ENCODE measurements at regions not wholly inside any gene's neighbourhood (a gene's known extent, or its start where the extent isn't known, plus 50 kb on each side); places are given as distances from the start of the nearest gene placed in this dataset.

DNA sequence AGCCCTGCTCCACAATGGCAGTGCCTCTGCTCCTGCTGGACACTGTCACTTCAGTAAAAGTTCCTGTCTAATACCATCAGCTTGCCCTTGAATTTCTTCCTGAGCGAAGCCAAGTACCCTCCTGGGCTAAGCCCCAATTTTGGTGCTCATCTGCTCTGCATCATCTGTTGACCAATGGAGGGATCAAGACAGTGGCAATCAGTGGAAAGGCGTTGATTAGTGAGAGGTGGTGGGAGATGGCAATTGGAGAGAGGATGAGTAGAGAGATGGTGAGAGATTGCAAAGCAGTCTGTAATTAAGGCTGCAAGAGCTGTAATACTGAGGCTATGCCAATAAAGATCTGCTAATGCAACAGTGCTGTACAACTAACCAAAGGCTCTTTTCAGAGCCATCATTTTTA is 299.4 kb upstream of the CDH2 start:
- Histone ChIP-seq H3K9ac (ENCODE audit: low read length in 3 of 3) (no peak overlapping the region), H3K36me3 (ENCODE audit: control insufficient read depth in 2 of 3, insufficient read depth in 3 of 3, low read length in 3 of 3) (no peaks in the 10 kb centered on the region), H3K9me3 (ENCODE audit: control insufficient read depth in 2 of 3, insufficient read depth in 1 of 3, low read length in 3 of 3) (no peaks in the 10 kb centered on the region), H3K27me3 (ENCODE audit: control insufficient read depth, insufficient read depth, low read length) (no peaks in the 10 kb centered on the region), H3K4me1 (ENCODE audit: control insufficient read depth in 2 of 3, insufficient read depth in 2 of 3, low read depth in 1 of 3, low read length in 3 of 3) (no peaks in the 10 kb centered on the region), H3K4me3 (ENCODE audit: low read length in 3 of 3) (no peak overlapping the region), H3K27ac (ENCODE audit: low read depth in 2 of 2, low read length in 2 of 2) (no peak overlapping the region)
- intact Hi-C loops (cut with DNase I): no loop called here
- no peak for FAIRE-seq
- TF ChIP-seq, protein P1, sequence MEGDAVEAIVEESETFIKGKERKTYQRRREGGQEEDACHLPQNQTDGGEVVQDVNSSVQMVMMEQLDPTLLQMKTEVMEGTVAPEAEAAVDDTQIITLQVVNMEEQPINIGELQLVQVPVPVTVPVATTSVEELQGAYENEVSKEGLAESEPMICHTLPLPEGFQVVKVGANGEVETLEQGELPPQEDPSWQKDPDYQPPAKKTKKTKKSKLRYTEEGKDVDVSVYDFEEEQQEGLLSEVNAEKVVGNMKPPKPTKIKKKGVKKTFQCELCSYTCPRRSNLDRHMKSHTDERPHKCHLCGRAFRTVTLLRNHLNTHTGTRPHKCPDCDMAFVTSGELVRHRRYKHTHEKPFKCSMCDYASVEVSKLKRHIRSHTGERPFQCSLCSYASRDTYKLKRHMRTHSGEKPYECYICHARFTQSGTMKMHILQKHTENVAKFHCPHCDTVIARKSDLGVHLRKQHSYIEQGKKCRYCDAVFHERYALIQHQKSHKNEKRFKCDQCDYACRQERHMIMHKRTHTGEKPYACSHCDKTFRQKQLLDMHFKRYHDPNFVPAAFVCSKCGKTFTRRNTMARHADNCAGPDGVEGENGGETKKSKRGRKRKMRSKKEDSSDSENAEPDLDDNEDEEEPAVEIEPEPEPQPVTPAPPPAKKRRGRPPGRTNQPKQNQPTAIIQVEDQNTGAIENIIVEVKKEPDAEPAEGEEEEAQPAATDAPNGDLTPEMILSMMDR (IDR thresholded peaks at IDR 0.05; ENCODE audit: borderline replicate concordance, extremely low read depth, insufficient read depth): no peak
- no peak for DNase-seq

DNA sequence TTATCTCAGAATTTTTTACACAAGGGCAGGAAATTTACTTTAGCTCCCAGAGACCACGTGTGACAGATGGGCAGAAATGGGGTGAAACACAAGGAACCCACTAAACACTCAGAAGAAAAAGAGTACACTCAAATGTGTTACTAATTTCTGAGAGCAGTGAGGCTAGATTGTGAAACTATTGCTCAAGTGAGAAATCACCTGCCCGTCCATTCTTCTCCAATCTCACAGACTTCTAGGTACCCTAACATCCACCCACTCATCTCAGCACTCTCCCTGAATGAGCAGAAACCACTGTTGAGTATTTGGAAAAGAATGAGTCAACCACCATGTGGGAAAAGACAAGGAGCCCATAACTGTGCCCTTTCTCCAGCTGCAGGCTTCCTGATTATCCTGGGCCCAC is 293.0 kb upstream of the CDH2 start:
- peaks cover 0 to 5% (median 0%) of the 10 kb centered on the region in 3 donors for H3K9me3 ChIP-seq (ENCODE audit: control insufficient read depth in 2 of 3, insufficient read depth in 1 of 3, low read length in 3 of 3)
- H3K36me3 ChIP-seq (ENCODE audit: control insufficient read depth in 2 of 3, insufficient read depth in 3 of 3, low read length in 3 of 3): no peaks in the 10 kb centered on the region
- no peak overlapping the region for H3K27ac ChIP-seq (ENCODE audit: low read depth in 2 of 2, low read length in 2 of 2)
- FAIRE-seq (no peak), DNase-seq (no peak)
- TF ChIP-seq, protein P1 (IDR thresholded peaks at IDR 0.05; ENCODE audit: borderline replicate concordance, extremely low read depth, insufficient read depth): no peak
- H3K9ac ChIP-seq (ENCODE audit: low read length in 3 of 3): no peak overlapping the region
- intact Hi-C loops (cut with DNase I): no loop called here
- H3K4me3 ChIP-seq (ENCODE audit: low read length in 3 of 3): no peak overlapping the region
- H3K27me3 ChIP-seq (ENCODE audit: control insufficient read depth, insufficient read depth, low read length): no peaks in the 10 kb centered on the region
- no peaks in the 10 kb centered on the region for H3K4me1 ChIP-seq (ENCODE audit: control insufficient read depth in 2 of 3, insufficient read depth in 2 of 3, low read depth in 1 of 3, low read length in 3 of 3)

- Histone ChIP-seq H3K4me1 (ENCODE audit: control insufficient read depth in 2 of 3, insufficient read depth in 2 of 3, low read depth in 1 of 3, low read length in 3 of 3) (no peaks in the 10 kb centered on the region), H3K36me3 (ENCODE audit: control insufficient read depth in 2 of 3, insufficient read depth in 3 of 3, low read length in 3 of 3) (no peaks in the 10 kb centered on the region), H3K9ac (ENCODE audit: low read length in 3 of 3) (no peak overlapping the region), H3K27ac (ENCODE audit: low read depth in 2 of 2, low read length in 2 of 2) (no peak overlapping the region), H3K4me3 (ENCODE audit: low read length in 3 of 3) (no peak overlapping the region), H3K9me3 (ENCODE audit: control insufficient read depth in 2 of 3, insufficient read depth in 1 of 3, low read length in 3 of 3) (peaks cover 0 to 5% (median 0%) of the 10 kb centered on the region in 3 donors), H3K27me3 (ENCODE audit: control insufficient read depth, insufficient read depth, low read length) (no peaks in the 10 kb centered on the region)
- no peak for DNase-seq
- TF ChIP-seq, protein P1 (IDR thresholded peaks at IDR 0.05; ENCODE audit: borderline replicate concordance, extremely low read depth, insufficient read depth): no peak
- intact Hi-C loops (cut with DNase I): no loop called here
- no peak for FAIRE-seq
Observed at GRCh38 chr18:28468901-28469300, 292.0 kb upstream of the CDH2 start.

DNA sequence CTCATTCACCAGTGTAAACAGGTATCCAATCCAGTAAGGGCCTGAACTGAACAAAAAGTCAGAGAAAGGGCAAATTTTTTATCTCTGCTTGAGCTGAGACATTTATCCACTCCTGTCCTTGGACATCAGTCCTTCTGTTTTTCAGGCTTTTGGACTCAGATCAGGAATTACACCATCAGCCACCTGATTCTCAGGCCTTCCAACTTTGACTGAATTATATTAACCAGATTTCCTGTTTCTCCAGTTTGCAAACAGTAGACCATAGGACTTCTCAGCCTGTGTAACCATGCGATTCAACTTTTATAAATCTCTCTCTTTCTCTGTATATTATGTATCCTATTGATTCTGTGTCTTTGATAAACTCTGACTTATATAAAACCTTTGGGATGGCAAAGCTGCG is 289.3 kb upstream of the CDH2 start:
- peaks cover 0 to 5% (median 0%) of the 10 kb centered on the region in 3 donors for H3K9me3 ChIP-seq (ENCODE audit: control insufficient read depth in 2 of 3, insufficient read depth in 1 of 3, low read length in 3 of 3)
- no peak for DNase-seq
- H3K36me3 ChIP-seq (ENCODE audit: control insufficient read depth in 2 of 3, insufficient read depth in 3 of 3, low read length in 3 of 3): no peaks in the 10 kb centered on the region
- no peak overlapping the region for H3K9ac ChIP-seq (ENCODE audit: low read length in 3 of 3)
- no peaks in the 10 kb centered on the region for H3K27me3 ChIP-seq (ENCODE audit: control insufficient read depth, insufficient read depth, low read length)
- TF ChIP-seq, protein P1 (IDR thresholded peaks at IDR 0.05; ENCODE audit: borderline replicate concordance, extremely low read depth, insufficient read depth): no peak
- intact Hi-C loops (cut with DNase I): no loop called here
- H3K4me1 ChIP-seq (ENCODE audit: control insufficient read depth in 2 of 3, insufficient read depth in 2 of 3, low read depth in 1 of 3, low read length in 3 of 3): no peaks in the 10 kb centered on the region
- H3K27ac ChIP-seq (ENCODE audit: low read depth in 2 of 2, low read length in 2 of 2): no peak overlapping the region
- H3K4me3 ChIP-seq (ENCODE audit: low read length in 3 of 3): no peak overlapping the region
- FAIRE-seq: no peak
